Natural killer cell (primary cell): ENCODE measurements at regions not wholly inside any gene's neighbourhood (a gene's known extent, or its start where the extent isn't known, plus 50 kb on each side); places are given as distances from the start of the nearest gene placed in this dataset.

ENCODE experiments used
- ATAC-seq, 3 donors: fragments of 150-1000 bp in 2 of 3; fragments of 200-7000 bp in 1 of 3; cut with Tn5 transposase; 1 replicate in 1 of 3; 2 replicates in 2 of 3; pipeline ENCODE4 v1.10.0; 2021; ENCODE audit warnings: mild to moderate bottlenecking in 2 of 3, moderate library complexity in 2 of 3
- DNase-seq, 2 donors: peaks; one replicate each; pipeline versions ENCODE4 v3.0.0 to v3.0.0-alpha.2; 2013 to 2021; ENCODE audit warnings: mixed read lengths in 1 of 2
- H3K27ac ChIP-seq: one replicate; pipeline ENCODE4 v1.5.1; 2013; ENCODE audit warnings: mild to moderate bottlenecking, low read length
- H3K27me3 ChIP-seq: one replicate; pipeline ENCODE4 v1.6.1; 2013; ENCODE audit warnings: low read length; ENCODE audit not compliant: control insufficient read depth, insufficient read depth
- H3K36me3 ChIP-seq: one replicate; pipeline ENCODE4 v1.6.1; 2013; ENCODE audit warnings: low read length; ENCODE audit not compliant: control insufficient read depth, insufficient read depth
- H3K4me1 ChIP-seq: one replicate; pipeline ENCODE4 v1.6.1; 2013; ENCODE audit warnings: low read length; ENCODE audit not compliant: control insufficient read depth, insufficient read depth
- H3K4me3 ChIP-seq: one replicate; pipeline ENCODE4 v1.5.1; 2013; ENCODE audit warnings: low read length
- H3K9me3 ChIP-seq: one replicate; pipeline ENCODE4 v1.6.1; 2013; ENCODE audit warnings: low read length; ENCODE audit not compliant: control insufficient read depth, insufficient read depth
- H3K27ac Mint-ChIP-seq, 2 donors: one replicate each; pipeline ENCODE4 v1.8.0; 2022; ENCODE audit warnings: mild to moderate bottlenecking in 2 of 2, mixed read lengths in 2 of 2, moderate library complexity in 1 of 2
- H3K27me3 Mint-ChIP-seq, 2 donors: one replicate each; pipeline ENCODE4 v1.8.0; 2022; ENCODE audit warnings: low read depth in 2 of 2, mixed read lengths in 2 of 2
- H3K36me3 Mint-ChIP-seq: one replicate; pipeline ENCODE4 v1.8.0; 2022; ENCODE audit warnings: mixed read lengths
- H3K4me1 Mint-ChIP-seq, 2 donors: one replicate each; pipeline ENCODE4 v1.8.0; 2022; ENCODE audit warnings: mixed read lengths in 2 of 2
- H3K4me3 Mint-ChIP-seq: one replicate; pipeline ENCODE4 v1.8.0; 2022; ENCODE audit warnings: mild to moderate bottlenecking, moderate library complexity, mixed read lengths
- H3K9me3 Mint-ChIP-seq, 2 donors: one replicate each; pipeline ENCODE4 v1.8.0; 2022; ENCODE audit warnings: mixed read lengths in 2 of 2
- WGBS: methylation state at CpG from one replicate; pipeline ENCODE4 v1.1.7; 2013; ENCODE audit warnings: missing lambda C conversion rate; ENCODE audit not compliant: insufficient coverage; 5-methylcytosine and 5-hydroxymethylcytosine counted together
- intact Hi-C: fragments of 100-400 bp; cut with micrococcal nuclease; formaldehyde crosslinking; loops from one replicate; pipeline ENCODE4 v1.14.2; 2022
- TF ChIP-seq, protein P1 (sequence below): fragments of 200-600 bp; IDR thresholded peaks from one replicate; pipeline ENCODE4 v1.8.0; 2022; ENCODE audit warnings: antibody characterized with exemption

DNA sequence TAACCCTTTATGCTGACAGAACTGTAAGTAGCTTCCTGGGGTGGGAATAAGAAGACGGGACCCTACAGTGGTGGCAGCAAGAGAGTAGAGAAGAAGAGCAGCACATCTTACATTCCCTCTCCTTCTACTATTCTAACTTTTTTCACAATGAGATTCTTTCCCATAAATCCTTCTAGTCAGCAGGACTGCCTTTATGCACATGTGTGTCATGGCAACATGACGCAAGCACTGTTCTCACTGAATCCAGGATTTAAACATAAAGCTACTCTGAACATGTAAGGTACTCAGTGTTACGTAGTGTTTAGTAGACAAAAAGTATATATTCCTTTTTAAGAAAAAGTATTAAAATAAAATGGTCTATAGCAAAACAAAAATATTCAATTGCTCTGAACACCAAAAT is 309.7 kb upstream of the LYPLAL1 start:
- Mint-ChIP-seq H3K4me1 (no peaks in the 10 kb centered on the region), H3K9me3 (peaks cover 6 to 10% of the 10 kb centered on the region in 2 donors), H3K27ac (no peak overlapping the region), H3K27me3 (no peaks in the 10 kb centered on the region), H3K36me3 (peaks cover 5% of the 10 kb centered on the region), H3K4me3 (no peak overlapping the region)
- H3K27ac ChIP-seq = no peak overlapping the region
- TF ChIP-seq, protein P1, sequence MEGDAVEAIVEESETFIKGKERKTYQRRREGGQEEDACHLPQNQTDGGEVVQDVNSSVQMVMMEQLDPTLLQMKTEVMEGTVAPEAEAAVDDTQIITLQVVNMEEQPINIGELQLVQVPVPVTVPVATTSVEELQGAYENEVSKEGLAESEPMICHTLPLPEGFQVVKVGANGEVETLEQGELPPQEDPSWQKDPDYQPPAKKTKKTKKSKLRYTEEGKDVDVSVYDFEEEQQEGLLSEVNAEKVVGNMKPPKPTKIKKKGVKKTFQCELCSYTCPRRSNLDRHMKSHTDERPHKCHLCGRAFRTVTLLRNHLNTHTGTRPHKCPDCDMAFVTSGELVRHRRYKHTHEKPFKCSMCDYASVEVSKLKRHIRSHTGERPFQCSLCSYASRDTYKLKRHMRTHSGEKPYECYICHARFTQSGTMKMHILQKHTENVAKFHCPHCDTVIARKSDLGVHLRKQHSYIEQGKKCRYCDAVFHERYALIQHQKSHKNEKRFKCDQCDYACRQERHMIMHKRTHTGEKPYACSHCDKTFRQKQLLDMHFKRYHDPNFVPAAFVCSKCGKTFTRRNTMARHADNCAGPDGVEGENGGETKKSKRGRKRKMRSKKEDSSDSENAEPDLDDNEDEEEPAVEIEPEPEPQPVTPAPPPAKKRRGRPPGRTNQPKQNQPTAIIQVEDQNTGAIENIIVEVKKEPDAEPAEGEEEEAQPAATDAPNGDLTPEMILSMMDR = no peak
- intact Hi-C loops = no loop called here
- ATAC-seq (no peak), DNase-seq (no peak)
- 78% methylated on average over 1 of the region's 3 CpGs for WGBS
- H3K4me3 ChIP-seq = no peak overlapping the region
- H3K4me1 ChIP-seq = no peaks in the 10 kb centered on the region
- H3K36me3 ChIP-seq = no peaks in the 10 kb centered on the region
- no peaks in the 10 kb centered on the region for H3K27me3 ChIP-seq
- no peaks in the 10 kb centered on the region for H3K9me3 ChIP-seq

- no peaks in the 10 kb centered on the region for H3K9me3 ChIP-seq
- WGBS = no CpG with 5 or more reads among the region's 1 CpG
- no peaks in the 10 kb centered on the region for H3K27me3 ChIP-seq
- H3K36me3 ChIP-seq = no peaks in the 10 kb centered on the region
- Mint-ChIP-seq H3K36me3 (peaks cover 5% of the 10 kb centered on the region), H3K27me3 (no peaks in the 10 kb centered on the region), H3K9me3 (peaks cover 7 to 11% of the 10 kb centered on the region in 2 donors), H3K4me1 (no peaks in the 10 kb centered on the region), H3K27ac (no peak overlapping the region), H3K4me3 (no peak overlapping the region)
- ATAC-seq (no peak), DNase-seq (no peak)
- H3K4me3 ChIP-seq = no peak overlapping the region
- intact Hi-C loops = no loop called here
- TF ChIP-seq, protein P1 = no peak
- H3K27ac ChIP-seq = no peak overlapping the region
- no peaks in the 10 kb centered on the region for H3K4me1 ChIP-seq
Observed at GRCh38 chr1:218865591-218865990, 308.1 kb upstream of the LYPLAL1 start.

DNA sequence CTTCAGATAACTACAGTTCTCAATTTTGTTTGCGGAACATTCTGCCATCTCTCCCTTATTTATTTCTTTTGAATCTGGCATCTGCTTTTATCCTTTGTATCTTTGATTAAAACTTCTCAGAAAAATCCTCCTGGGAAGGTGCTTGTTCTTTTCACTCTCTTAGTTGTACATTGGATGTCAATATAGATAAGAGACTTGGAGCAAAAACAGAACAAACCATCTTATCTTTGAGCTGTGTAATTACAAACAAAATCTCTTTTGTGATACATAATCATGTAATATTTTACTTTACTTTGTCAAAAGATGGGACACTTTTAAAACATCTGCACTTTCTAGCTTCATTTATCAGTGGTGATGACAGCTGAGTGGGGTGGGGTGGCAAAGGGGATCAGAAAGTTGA is 307.2 kb upstream of the LYPLAL1 start:
- H3K27ac Mint-ChIP-seq = no peak overlapping the region
- H3K4me3 Mint-ChIP-seq = no peak overlapping the region

DNA sequence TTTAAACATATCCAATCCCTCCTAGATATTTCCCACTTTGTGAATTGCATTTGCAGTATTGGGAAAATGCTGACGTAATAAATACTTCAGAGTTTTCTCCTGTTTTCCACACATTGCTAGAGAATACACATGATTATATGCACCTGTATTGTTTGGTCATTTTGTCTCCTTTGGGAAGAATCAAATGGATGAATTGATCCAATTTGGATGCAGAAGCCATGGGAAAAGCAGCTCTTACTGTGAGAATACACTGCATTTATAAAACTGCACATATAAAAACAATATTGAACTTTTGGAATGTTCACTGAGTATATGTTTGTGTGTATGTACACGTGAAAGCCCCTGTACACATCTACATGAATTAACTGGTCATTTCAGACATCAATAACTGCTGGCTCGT is 306.6 kb upstream of the LYPLAL1 start:
- no CpG with 5 or more reads among the region's 3 CpGs for WGBS
- H3K9me3 Mint-ChIP-seq = peaks cover 5 to 12% of the 10 kb centered on the region in 2 donors

More for the DNA sequence above, 307.2 kb upstream of the LYPLAL1 start:
- H3K4me1 Mint-ChIP-seq = no peaks in the 10 kb centered on the region
- ATAC-seq (no peak), DNase-seq (no peak)
- no peak overlapping the region for H3K4me3 ChIP-seq
- H3K9me3 ChIP-seq = no peaks in the 10 kb centered on the region
- WGBS = 100% methylated on average over 1 of the region's 1 CpG
- peaks cover 8 to 12% of the 10 kb centered on the region in 2 donors for H3K9me3 Mint-ChIP-seq
- H3K27ac ChIP-seq = no peak overlapping the region
- no peaks in the 10 kb centered on the region for H3K4me1 ChIP-seq
- TF ChIP-seq, protein P1 = no peak
- H3K36me3 Mint-ChIP-seq = peaks cover 4% of the 10 kb centered on the region
- no peaks in the 10 kb centered on the region for H3K36me3 ChIP-seq
- H3K27me3 Mint-ChIP-seq = no peaks in the 10 kb centered on the region
- intact Hi-C loops = no loop called here
- no peaks in the 10 kb centered on the region for H3K27me3 ChIP-seq

More for the DNA sequence above, 306.6 kb upstream of the LYPLAL1 start:
- TF ChIP-seq, protein P1 = no peak
- intact Hi-C loops = no loop called here
- Mint-ChIP-seq H3K27me3 (no peaks in the 10 kb centered on the region), H3K4me3 (no peak overlapping the region), H3K27ac (no peak overlapping the region), H3K4me1 (no peaks in the 10 kb centered on the region), H3K36me3 (no peaks in the 10 kb centered on the region)
- no peak overlapping the region for H3K4me3 ChIP-seq
- no peaks in the 10 kb centered on the region for H3K27me3 ChIP-seq
- ATAC-seq (no peak), DNase-seq (no peak)
- no peaks in the 10 kb centered on the region for H3K36me3 ChIP-seq
- H3K27ac ChIP-seq = no peak overlapping the region
- H3K9me3 ChIP-seq = no peaks in the 10 kb centered on the region
- H3K4me1 ChIP-seq = no peaks in the 10 kb centered on the region
